AG09309 (cell line): ENCODE measurements at regions not wholly inside any gene's neighbourhood (a gene's known extent, or its start where the extent isn't known, plus 50 kb on each side); places are given as distances from the start of the nearest gene placed in this dataset.
A peak's percentile ranks its signal among the peaks of the same experiment; 100 is the strongest.

Experiments used
- DNase-seq: peaks from one replicate; pipeline ENCODE4 v3.0.0-alpha.2; 2010; ENCODE audit warnings: low read depth
- H3K4me3 ChIP-seq: 2 replicates; pipeline ENCODE4 v1.5.1; 2011; ENCODE audit warnings: mild to moderate bottlenecking, low read depth, low read length, moderate library complexity; ENCODE audit not compliant: control insufficient read depth
- CTCF ChIP-seq: IDR thresholded peaks from 2 replicates; pipeline ENCODE4 v1.5.1; 2011; ENCODE audit warnings: mild to moderate bottlenecking, low read depth, low read length, inconsistent platforms; ENCODE audit not compliant: insufficient read depth, control insufficient read depth; ENCODE audit errors: missing control alignments

GRCh38 chr15:87591582-87591981, 665.0 kb downstream of the NTRK3 start:
- H3K4me3 ChIP-seq = no peak overlapping the region
- DNase-seq = no peak
- TF ChIP-seq CTCF = no peak

GRCh38 chr15:87591042-87591441, 665.5 kb downstream of the NTRK3 start:
- TF ChIP-seq CTCF = no peak
- DNase-seq = no peak
- H3K4me3 ChIP-seq = no peak overlapping the region

GRCh38 chr15:87589134-87589533, 667.4 kb downstream of the NTRK3 start:
- no peak for TF ChIP-seq CTCF
- no peak overlapping the region for H3K4me3 ChIP-seq
- no peak for DNase-seq

- no peak for TF ChIP-seq CTCF
- no peak overlapping the region for H3K4me3 ChIP-seq
- no peak for DNase-seq
Measured at GRCh38 chr15:87582169-87582568, 674.4 kb downstream of the NTRK3 start.

GRCh38 chr15:87579537-87579936, 677.0 kb downstream of the NTRK3 start:
- DNase-seq = peak; percentile 24
- TF ChIP-seq CTCF = no peak
- H3K4me3 ChIP-seq = no peak overlapping the region

DNA sequence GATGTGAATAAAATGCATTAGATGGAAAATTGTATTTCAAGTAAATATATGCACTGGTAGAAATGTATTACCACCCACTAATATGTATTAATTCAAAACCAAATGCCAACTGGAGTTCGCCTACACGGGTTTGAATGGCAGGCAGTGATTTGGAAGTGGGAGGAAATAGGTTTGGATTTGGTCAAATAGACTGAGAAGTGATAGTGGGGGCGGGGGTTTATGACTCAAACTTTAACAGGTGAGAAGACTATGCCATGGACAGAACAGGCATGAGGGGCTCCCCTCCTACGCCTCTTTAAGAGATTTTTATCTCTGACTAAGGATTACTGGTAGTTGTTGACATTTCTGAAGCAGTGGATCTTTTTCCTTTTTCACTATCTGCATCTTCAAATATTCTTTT, 677.8 kb downstream of the NTRK3 start:
- H3K4me3 ChIP-seq = no peak overlapping the region
- TF ChIP-seq CTCF = no peak
- DNase-seq = no peak

- DNase-seq = no peak
- no peak overlapping the region for H3K4me3 ChIP-seq
Measured at GRCh38 chr15:87577336-87577735, 679.2 kb downstream of the NTRK3 start.

More at GRCh38 chr15:87577336-87577735, 679.2 kb downstream of the NTRK3 start:
- TF ChIP-seq CTCF = no peak
